Progenitor cell of endocrine pancreas (in vitro differentiated cells): ENCODE measurements at regions not wholly inside any gene's neighbourhood (a gene's known extent, or its start where the extent isn't known, plus 50 kb on each side); places are given as distances from the start of the nearest gene placed in this dataset.
"Not testable (repeated sequence)": the region's sequence is repeated elsewhere in the genome, so short reads cannot be mapped to it uniquely, and the experiment has no call there.

Experiments
- DNase-seq: peaks from one replicate; pipeline ENCODE4 v3.0.0; 2021; ENCODE audit warnings: low spot score; ENCODE audit not compliant: unreplicated experiment
- H3K27ac Mint-ChIP-seq: 2 replicates; pipeline ENCODE4 v1.8.0; 2021; ENCODE audit warnings: mild to moderate bottlenecking, moderate library complexity, mixed read lengths
- H3K27me3 Mint-ChIP-seq: 2 replicates; pipeline ENCODE4 v1.8.0; 2021; ENCODE audit warnings: mixed read lengths
- H3K36me3 Mint-ChIP-seq: 2 replicates; pipeline ENCODE4 v1.8.0; 2022; ENCODE audit warnings: mixed read lengths; ENCODE audit not compliant: insufficient read depth
- H3K4me1 Mint-ChIP-seq: 2 replicates; pipeline ENCODE4 v1.8.0; 2021; ENCODE audit warnings: low read depth, mixed read lengths
- H3K4me3 Mint-ChIP-seq: 2 replicates; pipeline ENCODE4 v1.8.0; 2021; ENCODE audit warnings: low read depth, mild to moderate bottlenecking, moderate library complexity, mixed read lengths
- H3K9me3 Mint-ChIP-seq: 2 replicates; pipeline ENCODE4 v1.8.0; 2021; ENCODE audit warnings: low read depth, mixed read lengths
- CTCF ChIP-seq: fragments of 200-600 bp; sonication (generic); IDR thresholded peaks from one replicate; pipeline ENCODE4 v1.5.0; 2021; ENCODE audit warnings: antibody characterized with exemption, mild to moderate bottlenecking; ENCODE audit not compliant: unreplicated experiment

GRCh38 chr1:59214248-59215208, 82.4 kb upstream of the FGGY start:
- Mint-ChIP-seq H3K9me3 (peaks cover 20% of the 10 kb centered on the region), H3K27ac (peak overlapping the region; percentile 93), H3K4me3 (no peak overlapping the region), H3K27me3 (no peaks in the 10 kb centered on the region), H3K36me3 (peaks cover 2% of the 10 kb centered on the region), H3K4me1 (peaks cover 23% of the 10 kb centered on the region)
- DNase-seq: peak; percentile 19
- TF ChIP-seq CTCF: no peak

GRCh38 chr1:59215766-59216291, 81.1 kb upstream of the FGGY start:
- Mint-ChIP-seq H3K4me3 (no peak overlapping the region), H3K27ac (peak overlapping the region; percentile 93), H3K27me3 (no peaks in the 10 kb centered on the region), H3K4me1 (peaks cover 25% of the 10 kb centered on the region), H3K36me3 (peaks cover 2% of the 10 kb centered on the region), H3K9me3 (peaks cover 19% of the 10 kb centered on the region)
- TF ChIP-seq CTCF: no peak
- no peak for DNase-seq

- not testable (repeated sequence) for H3K27me3 Mint-ChIP-seq, H3K4me3 Mint-ChIP-seq, DNase-seq, H3K27ac Mint-ChIP-seq, H3K36me3 Mint-ChIP-seq
- H3K4me1 Mint-ChIP-seq: peaks cover 25% of the 10 kb centered on the region
- H3K9me3 Mint-ChIP-seq: peaks cover 14% of the 10 kb centered on the region
Measured at GRCh38 chr1:59217439-59217838, 79.5 kb upstream of the FGGY start.

- peaks cover 14% of the 10 kb centered on the region for H3K9me3 Mint-ChIP-seq
- no peak overlapping the region for H3K4me3 Mint-ChIP-seq
- H3K4me1 Mint-ChIP-seq: peaks cover 24% of the 10 kb centered on the region
- TF ChIP-seq CTCF: no peak
- no peak overlapping the region for H3K27ac Mint-ChIP-seq
- DNase-seq: no peak
- H3K27me3 Mint-ChIP-seq: no peaks in the 10 kb centered on the region
- H3K36me3 Mint-ChIP-seq: peaks cover 2% of the 10 kb centered on the region
Measured at GRCh38 chr1:59218521-59219236, 78.2 kb upstream of the FGGY start.

- H3K9me3 Mint-ChIP-seq: peaks cover 14% of the 10 kb centered on the region
- H3K27ac Mint-ChIP-seq: no peak overlapping the region
Measured at GRCh38 chr1:59219916-59220315, 77.0 kb upstream of the FGGY start.

More at GRCh38 chr1:59219916-59220315, 77.0 kb upstream of the FGGY start:
- Mint-ChIP-seq H3K4me3 (no peak overlapping the region), H3K4me1 (peaks cover 17% of the 10 kb centered on the region), H3K27me3 (no peaks in the 10 kb centered on the region), H3K36me3 (peaks cover 2% of the 10 kb centered on the region)
- no peak for TF ChIP-seq CTCF
- DNase-seq: no peak
